ENCODE measurements at regions not wholly inside any gene's neighbourhood (a gene's known extent, or its start where the extent isn't known, plus 50 kb on each side); places are given as distances from the start of the nearest gene placed in this dataset.

GRCh38 chr13:52924289-52925148, 76.1 kb upstream of the PCDH8 start:
- Histone ChIP-seq H3K79me1 (ENCODE audit: insufficient read depth, low read depth, low read length, poor library complexity, severe bottlenecking) (no peaks in the 10 kb centered on the region), H3K4me1 (ENCODE audit: insufficient read depth, low read length) (peaks cover 3% of the 10 kb centered on the region; the same call in 1 of the 2 replicates), H4K20me1 (ENCODE audit: control insufficient read depth, insufficient read depth, insufficient read length) (no peaks in the 10 kb centered on the region), H3K4me2 (ENCODE audit: insufficient read depth, insufficient read length, low read length) (no peak overlapping the region), H3K4ac (ENCODE audit: low read depth, low read length) (no peak overlapping the region), H4K8ac (replicated peaks; ENCODE audit: insufficient read length, low read depth, low read length) (no peak overlapping the region), H3K79me2 (ENCODE audit: insufficient read depth, low read length) (no peaks in the 10 kb centered on the region), H3K18ac (ENCODE audit: insufficient read length, low read depth, low read length) (no peak overlapping the region), H3K27ac (ENCODE audit: insufficient read length, low read depth, low read length) (no peak overlapping the region), H3K14ac (ENCODE audit: insufficient read depth, low read length) (no peak overlapping the region), H2AK5ac (ENCODE audit: insufficient read length, low read length) (no peak overlapping the region), H4K5ac (ENCODE audit: insufficient read length, low read depth, low read length) (no peak overlapping the region), H2BK15ac (ENCODE audit: low read depth, low read length) (no peak overlapping the region), H3K23ac (ENCODE audit: insufficient read length, low read depth, low read length) (no peak overlapping the region), H2BK120ac (ENCODE audit: low read depth, low read length, poor library complexity, severe bottlenecking) (no peak overlapping the region), H2BK12ac (ENCODE audit: insufficient read length, low read depth, low read length) (no peak overlapping the region), H3K56ac (ENCODE audit: insufficient read length, low read depth, low read length) (no peak overlapping the region), H3K9ac (ENCODE audit: extremely low read depth, insufficient read length, low read length) (no peak overlapping the region), H2BK5ac (ENCODE audit: insufficient read length, low read length) (no peak overlapping the region), H3K9me3 (ENCODE audit: control insufficient read depth, low read depth, low read length) (no peaks in the 10 kb centered on the region), H3K27me3 (ENCODE audit: insufficient read depth, low read length) (no peaks in the 10 kb centered on the region), H2AFZ (ENCODE audit: low read length) (no peak overlapping the region), H3K23me2 (ENCODE audit: insufficient read length, low read depth, low read length, poor library complexity, severe bottlenecking) (no peaks in the 10 kb centered on the region), H2BK20ac (ENCODE audit: low read depth, low read length, poor library complexity, severe bottlenecking) (no peak overlapping the region), H4K91ac (ENCODE audit: insufficient read length, low read depth, low read length) (no peak overlapping the region), H3T11ph (ENCODE audit: low read length) (no peak overlapping the region)
- Mint-ChIP-seq H3K9me3 (no peaks in the 10 kb centered on the region; a peak in 1 of 5 replicates), H3K36me3 (ENCODE audit: insufficient read depth in 1 of 3, low read depth in 3 of 3) (no peaks in the 10 kb centered on the region), H3K27me3 (ENCODE audit: low read depth) (peaks cover 10% of the 10 kb centered on the region), H3K4me1 (peaks cover 12 to 23% of the 10 kb centered on the region in 2 experiments), H3K4me3 (no peak overlapping the region), H3K27ac (no peak overlapping the region)
- TF ChIP-seq CTCF (conservative IDR thresholded peaks at IDR 0.05), result peak; percentile 26; the same call in 1 of the 3 replicates
- no CpG with 5 or more reads among the region's 10 CpGs for WGBS (ENCODE audit: extremely low coverage, insufficient read length, low lambda C conversion rate)
- DNase-seq, result no peak
